Natural killer cell (primary cell): ENCODE measurements at regions not wholly inside any gene's neighbourhood (a gene's known extent, or its start where the extent isn't known, plus 50 kb on each side); places are given as distances from the start of the nearest gene placed in this dataset.

Experiments
- ATAC-seq, 3 donors: fragments of 150-1000 bp in 2 of 3; fragments of 200-7000 bp in 1 of 3; cut with Tn5 transposase; 1 replicate in 1 of 3; 2 replicates in 2 of 3; pipeline ENCODE4 v1.10.0; 2021; ENCODE audit warnings: mild to moderate bottlenecking in 2 of 3, moderate library complexity in 2 of 3
- DNase-seq, 2 donors: peaks; one replicate each; pipeline versions ENCODE4 v3.0.0 to v3.0.0-alpha.2; 2013 to 2021; ENCODE audit warnings: mixed read lengths in 1 of 2
- H3K27ac ChIP-seq: one replicate; pipeline ENCODE4 v1.5.1; 2013; ENCODE audit warnings: mild to moderate bottlenecking, low read length
- H3K27me3 ChIP-seq: one replicate; pipeline ENCODE4 v1.6.1; 2013; ENCODE audit warnings: low read length; ENCODE audit not compliant: control insufficient read depth, insufficient read depth
- H3K36me3 ChIP-seq: one replicate; pipeline ENCODE4 v1.6.1; 2013; ENCODE audit warnings: low read length; ENCODE audit not compliant: control insufficient read depth, insufficient read depth
- H3K4me1 ChIP-seq: one replicate; pipeline ENCODE4 v1.6.1; 2013; ENCODE audit warnings: low read length; ENCODE audit not compliant: control insufficient read depth, insufficient read depth
- H3K4me3 ChIP-seq: one replicate; pipeline ENCODE4 v1.5.1; 2013; ENCODE audit warnings: low read length
- H3K9me3 ChIP-seq: one replicate; pipeline ENCODE4 v1.6.1; 2013; ENCODE audit warnings: low read length; ENCODE audit not compliant: control insufficient read depth, insufficient read depth
- H3K27ac Mint-ChIP-seq, 2 donors: one replicate each; pipeline ENCODE4 v1.8.0; 2022; ENCODE audit warnings: mild to moderate bottlenecking in 2 of 2, mixed read lengths in 2 of 2, moderate library complexity in 1 of 2
- H3K27me3 Mint-ChIP-seq, 2 donors: one replicate each; pipeline ENCODE4 v1.8.0; 2022; ENCODE audit warnings: low read depth in 2 of 2, mixed read lengths in 2 of 2
- H3K36me3 Mint-ChIP-seq: one replicate; pipeline ENCODE4 v1.8.0; 2022; ENCODE audit warnings: mixed read lengths
- H3K4me1 Mint-ChIP-seq, 2 donors: one replicate each; pipeline ENCODE4 v1.8.0; 2022; ENCODE audit warnings: mixed read lengths in 2 of 2
- H3K4me3 Mint-ChIP-seq: one replicate; pipeline ENCODE4 v1.8.0; 2022; ENCODE audit warnings: mild to moderate bottlenecking, moderate library complexity, mixed read lengths
- H3K9me3 Mint-ChIP-seq, 2 donors: one replicate each; pipeline ENCODE4 v1.8.0; 2022; ENCODE audit warnings: mixed read lengths in 2 of 2
- CTCF ChIP-seq: fragments of 200-600 bp; IDR thresholded peaks from one replicate; pipeline ENCODE4 v1.8.0; 2022; ENCODE audit warnings: antibody characterized with exemption
- WGBS: methylation state at CpG from one replicate; pipeline ENCODE4 v1.1.7; 2013; ENCODE audit warnings: missing lambda C conversion rate; ENCODE audit not compliant: insufficient coverage; 5-methylcytosine and 5-hydroxymethylcytosine counted together
- intact Hi-C: fragments of 100-400 bp; cut with micrococcal nuclease; formaldehyde crosslinking; loops from one replicate; pipeline ENCODE4 v1.14.2; 2022

- Histone ChIP-seq H3K27me3 (no peaks in the 10 kb centered on the region), H3K4me1 (peaks cover 30% of the 10 kb centered on the region), H3K36me3 (no peaks in the 10 kb centered on the region), H3K9me3 (no peaks in the 10 kb centered on the region), H3K27ac (no peak overlapping the region), H3K4me3 (no peak overlapping the region)
- H3K4me1 Mint-ChIP-seq = peaks cover 32 to 40% of the 10 kb centered on the region in 2 donors
- intact Hi-C loops = no loop called here
- H3K27ac Mint-ChIP-seq = no peak overlapping the region
- TF ChIP-seq CTCF = no peak
- H3K9me3 Mint-ChIP-seq = peaks cover 0 to 5% of the 10 kb centered on the region in 2 donors
- no peaks in the 10 kb centered on the region for H3K27me3 Mint-ChIP-seq
- ATAC-seq (no peak), DNase-seq (no peak)
- H3K4me3 Mint-ChIP-seq = no peak overlapping the region
- no peaks in the 10 kb centered on the region for H3K36me3 Mint-ChIP-seq
- WGBS = 60% methylated on average over 4 of the region's 4 CpGs
Measured at GRCh38 chr1:224500796-224501195, 66.2 kb upstream of the WDR26 start.

- H3K27me3 Mint-ChIP-seq = no peaks in the 10 kb centered on the region
Measured at GRCh38 chr1:224501836-224502235, 67.2 kb upstream of the WDR26 start.

GRCh38 chr1:224502459-224503160 lies 68.0 kb upstream of the WDR26 start:
- no peak for ATAC-seq
- no peak overlapping the region for H3K4me3 Mint-ChIP-seq
- H3K4me3 ChIP-seq = no peak overlapping the region
- no peaks in the 10 kb centered on the region for H3K9me3 ChIP-seq
- H3K27ac Mint-ChIP-seq = peak overlapping the region in 1 of 2 donors; percentile 35
- no peaks in the 10 kb centered on the region for H3K27me3 ChIP-seq
- no peaks in the 10 kb centered on the region for H3K36me3 Mint-ChIP-seq
- intact Hi-C loops = no loop called here
- H3K36me3 ChIP-seq = no peaks in the 10 kb centered on the region
- peaks cover 28% of the 10 kb centered on the region for H3K4me1 ChIP-seq
- H3K27ac ChIP-seq = no peak overlapping the region
- no peak for DNase-seq
- no peak for TF ChIP-seq CTCF
- 55% methylated on average over 11 of the region's 12 CpGs for WGBS
- H3K27me3 Mint-ChIP-seq = no peaks in the 10 kb centered on the region
- peaks cover 23 to 31% of the 10 kb centered on the region in 2 donors for H3K4me1 Mint-ChIP-seq
- H3K9me3 Mint-ChIP-seq = no peaks in the 10 kb centered on the region

More at GRCh38 chr1:224501836-224502235, 67.2 kb upstream of the WDR26 start:
- Histone ChIP-seq H3K36me3 (no peaks in the 10 kb centered on the region), H3K4me1 (peaks cover 30% of the 10 kb centered on the region), H3K27ac (no peak overlapping the region), H3K27me3 (no peaks in the 10 kb centered on the region), H3K9me3 (no peaks in the 10 kb centered on the region), H3K4me3 (no peak overlapping the region)
- intact Hi-C loops = no loop called here
- Mint-ChIP-seq H3K36me3 (no peaks in the 10 kb centered on the region), H3K9me3 (peaks cover 0 to 2% of the 10 kb centered on the region in 2 donors), H3K4me1 (peaks cover 28 to 37% of the 10 kb centered on the region in 2 donors), H3K27ac (no peak overlapping the region), H3K4me3 (no peak overlapping the region)
- ATAC-seq (no peak), DNase-seq (no peak)
- no peak for TF ChIP-seq CTCF
- 95% methylated on average over 4 of the region's 4 CpGs for WGBS
